HCT116 (cell line): ENCODE measurements at regions not wholly inside any gene's neighbourhood (a gene's known extent, or its start where the extent isn't known, plus 50 kb on each side); places are given as distances from the start of the nearest gene placed in this dataset.

Experiments used
- ATAC-seq: fragments of 200-7000 bp; cut with Tn5 transposase; 2 replicates; pipeline ENCODE4 v1.9.1; 2020; ENCODE audit warnings: mild to moderate bottlenecking, moderate library complexity
- BruUV-seq: library from RNA; stranded (reverse); fragments of 400-500 nt; replicated peaks from 2 replicates; lab custom pipeline; 2021; lab: Mats Ljungman, UMichigan
- CTCF ChIA-PET: fragments of 300-600 bp; sonication (Branson Sonifier 250); formaldehyde crosslinking; loops from one replicate; lab custom pipeline; 2021; ENCODE audit warnings: antibody characterized with exemption; lab: Charles Lee
- POLR2A ChIA-PET: fragments of 300-600, 350-600 bp; sonication (Branson Sonifier 250); formaldehyde crosslinking; loops from one replicate; lab custom pipeline; 2021; ENCODE audit warnings: antibody characterized with exemption; lab: Charles Lee
- RAD21 ChIA-PET, 2 experiments: fragments of 300-600 bp; sonication (Branson Sonifier 250); formaldehyde crosslinking; loops; one replicate each; lab custom pipeline; 2023; ENCODE audit warnings: low total read pairs in 2 of 2; ENCODE audit not compliant: uncharacterized antibody in 2 of 2, unreplicated experiment in 2 of 2, low non-redundant PET in 1 of 2; lab: Charles Lee
- DNase-seq: peaks from one replicate; pipeline ENCODE4 v3.0.0-alpha.2; 2010; ENCODE audit warnings: low read depth, low spot score
- H2AFZ ChIP-seq: fragments of 200-600 bp; shearing (Covaris generic), sonication (generic); 2 replicates; pipeline ENCODE4 v1.6.1; 2017; ENCODE audit warnings: low read depth, mixed run types, mixed read lengths, antibody characterized with exemption, low read length; ENCODE audit not compliant: poor library complexity, severe bottlenecking
- H3K27ac ChIP-seq: 2 replicates; pipeline ENCODE4 v1.5.1; 2012; ENCODE audit warnings: low read depth, low read length
- H3K27me3 ChIP-seq: fragments of 200-600 bp; sonication (generic); 2 replicates; pipeline ENCODE4 v1.6.1; 2016; ENCODE audit warnings: mixed run types, low read length, mixed read lengths; ENCODE audit not compliant: insufficient read depth
- H3K36me3 ChIP-seq, 2 experiments: fragments of 200-500 bp in 1 of 2; fragments of 200-600 bp in 1 of 2; sonication (Bioruptor generic) in 1 of 2; sonication (generic) in 1 of 2; 2 replicates each; pipeline versions ENCODE4 v1.5.1 to v1.6.1; 2014 to 2016; ENCODE audit warnings: low read length in 2 of 2, inconsistent platforms in 1 of 2, mixed read lengths in 1 of 2, mixed run types in 1 of 2; ENCODE audit not compliant: insufficient read depth in 2 of 2, control insufficient read depth in 1 of 2
- H3K4me1 ChIP-seq, 2 experiments: fragments of 200-600 bp in 1 of 2; sonication (generic) in 1 of 2; 2 replicates each; pipeline versions ENCODE4 v1.5.1 to v1.6.1; 2012 to 2017; ENCODE audit warnings: low read length in 2 of 2, inconsistent platforms in 1 of 2, mild to moderate bottlenecking in 1 of 2, mixed read lengths in 1 of 2, mixed run types in 1 of 2, moderate library complexity in 1 of 2; ENCODE audit not compliant: insufficient read depth in 2 of 2, control insufficient read depth in 1 of 2
- H3K4me2 ChIP-seq: fragments of 200-600 bp; sonication (generic); 2 replicates; pipeline ENCODE4 v1.6.1; 2017; ENCODE audit warnings: mixed run types, low read length, mixed read lengths
- H3K4me3 ChIP-seq, 2 experiments: fragments of 200-600 bp in 1 of 2; sonication (generic) in 1 of 2; replicated peaks in 1 of 2; 2 replicates each; pipeline ENCODE4 v1.5.1; 2011 to 2016; ENCODE audit warnings: low read length in 2 of 2, control low read depth in 1 of 2, low read depth in 1 of 2, mild to moderate bottlenecking in 1 of 2, mixed read lengths in 1 of 2, mixed run types in 1 of 2
- H3K79me2 ChIP-seq: fragments of 200-600 bp; sonication (generic); 2 replicates; pipeline ENCODE4 v1.6.1; 2017; ENCODE audit warnings: mild to moderate bottlenecking, mixed run types, low read length, moderate library complexity, mixed read lengths; ENCODE audit not compliant: insufficient read depth
- H3K9ac ChIP-seq: fragments of 200-600 bp; sonication (generic); 2 replicates; pipeline ENCODE4 v1.6.1; 2016; ENCODE audit warnings: low read length, mixed read lengths
- H3K9me2 ChIP-seq: fragments of 200-600 bp; sonication (generic), shearing (Covaris generic); 2 replicates; pipeline ENCODE4 v1.6.1; 2017; ENCODE audit warnings: mixed run types, mild to moderate bottlenecking, moderate library complexity; ENCODE audit not compliant: insufficient read depth
- H3K9me3 ChIP-seq, 2 experiments: fragments of 200-500 bp in 1 of 2; fragments of 200-600 bp in 1 of 2; sonication (Bioruptor generic) in 1 of 2; sonication (generic) in 1 of 2; 2 replicates each; pipeline ENCODE4 v1.6.1; 2014 to 2017; ENCODE audit warnings: low read length in 2 of 2, mixed read lengths in 2 of 2, inconsistent platforms in 1 of 2, low read depth in 1 of 2, mild to moderate bottlenecking in 1 of 2, mixed run types in 1 of 2, moderate library complexity in 1 of 2; ENCODE audit not compliant: control insufficient read depth in 1 of 2, insufficient read depth in 1 of 2
- H4K20me1 ChIP-seq: fragments of 200-600 bp; sonication (generic), shearing (Covaris generic); 2 replicates; pipeline ENCODE4 v1.6.1; 2017; ENCODE audit warnings: mixed run types, mild to moderate bottlenecking, moderate library complexity; ENCODE audit not compliant: insufficient read depth
- EZH2 ChIP-seq: fragments of 200-600 bp; sonication (generic); IDR thresholded peaks from 2 replicates; pipeline ENCODE4 v1.6.1; 2017; ENCODE audit warnings: antibody characterized with exemption, mixed run types
- JUND ChIP-seq: IDR thresholded peaks from 2 replicates; pipeline ENCODE4 v1.6.1; 2012
- SIN3A ChIP-seq: IDR thresholded peaks from 2 replicates; pipeline ENCODE4 v1.6.1; 2012; ENCODE audit warnings: low read depth
- ZFX ChIP-seq: fragments of 450-650 bp; IDR thresholded peaks from 2 replicates; pipeline ENCODE4 v1.6.1; 2017
- intact Hi-C: fragments of 100-400 bp; cut with micrococcal nuclease; formaldehyde crosslinking; loops from 2 replicates; pipeline ENCODE4 v1.10.0; 2022

- CTCF ChIA-PET, result interaction anchor here (1.5 kb wide), 1 partner anchor 27 kb away, joined by 3 read pairs; no protein-coding TSS in a partner anchor
Observed at GRCh38 chr15:89385596-89386331, 51.1 kb upstream of the POLG start.

More at GRCh38 chr15:89385596-89386331, 51.1 kb upstream of the POLG start:
- no TSS peak for BruUV-seq
- Histone ChIP-seq H3K36me3 (no peaks in the 10 kb centered on the region), H3K9me2 (no peaks in the 10 kb centered on the region), H3K79me2 (no peaks in the 10 kb centered on the region), H4K20me1 (no peaks in the 10 kb centered on the region), H3K4me2 (no peak overlapping the region), H3K9me3 (no peaks in the 10 kb centered on the region), H3K27me3 (no peaks in the 10 kb centered on the region), H3K4me1 (peaks cover 3 to 5% of the 10 kb centered on the region in 2 experiments; a peak in 2 of 4 replicates), H3K4me3 (no peak overlapping the region), H3K9ac (no peak overlapping the region)
- intact Hi-C loops, result no loop called here
- no peak for ATAC-seq
- TF ChIP-seq JUND (no peak), EZH2 (no peak), SIN3A (no peak), ZFX (no peak)
- TF ChIP-seq, all 23 proteins: peak for 0
- no peak for DNase-seq
- H2AFZ ChIP-seq, result no peak overlapping the region
- RAD21 ChIA-PET, result no interaction called here
- H3K27ac ChIP-seq, result no peak overlapping the region
- POLR2A ChIA-PET, result no interaction called here
